GM18861 (cell line): ENCODE measurements at regions not wholly inside any gene's neighbourhood (a gene's known extent, or its start where the extent isn't known, plus 50 kb on each side); places are given as distances from the start of the nearest gene placed in this dataset.

Source experiments
- ATAC-seq: cut with Tn5 transposase; IDR thresholded peaks from one replicate; pipeline ENCODE4 v1.9.1; 2021; ENCODE audit not compliant: unreplicated experiment

DNA sequence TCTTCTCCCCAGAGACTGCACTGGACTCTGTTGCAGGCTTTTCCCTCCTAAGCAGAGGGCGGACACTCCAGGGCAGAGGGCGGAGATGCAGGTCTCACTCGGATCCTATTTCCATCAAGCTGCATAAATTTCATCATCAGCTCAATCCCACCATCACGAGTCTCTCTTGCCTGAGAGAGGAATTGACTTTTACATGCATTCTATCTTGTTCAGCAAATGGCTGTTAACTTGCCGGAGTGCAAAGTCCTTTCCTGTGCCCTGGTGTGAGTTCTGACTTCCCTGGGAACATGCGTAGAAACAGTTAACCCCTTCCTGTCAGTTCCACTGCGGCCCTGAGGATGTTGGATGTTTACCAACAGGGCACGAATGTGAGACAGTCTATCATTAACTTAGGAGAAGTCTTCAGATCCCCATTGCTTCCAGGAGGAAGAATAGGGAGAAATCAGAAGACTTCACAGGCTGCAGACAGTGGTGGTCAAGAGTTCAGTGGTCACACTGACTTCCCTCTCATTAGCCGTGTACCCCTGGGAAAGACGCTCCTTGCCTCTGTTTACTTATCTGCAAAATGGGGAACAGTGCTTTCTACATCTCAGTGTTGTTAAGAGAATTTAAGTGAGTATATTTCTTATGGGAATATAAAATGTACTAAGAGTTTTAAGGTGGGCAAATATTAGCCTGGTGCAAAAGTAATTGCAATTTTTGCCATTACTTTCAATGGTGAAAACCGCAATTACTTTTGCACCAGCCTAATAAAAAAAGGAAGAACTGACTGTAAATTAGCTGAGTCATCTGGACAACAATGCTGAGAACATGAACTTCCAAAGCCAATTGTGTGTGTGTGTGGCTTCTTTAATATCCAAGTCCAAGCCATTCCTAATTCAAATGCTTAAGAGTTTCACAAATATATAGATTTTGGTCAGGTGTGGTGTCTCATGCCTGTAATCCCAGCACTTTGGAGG lies 248.0 kb downstream of the DRD1 start:
- no peak for ATAC-seq

DNA sequence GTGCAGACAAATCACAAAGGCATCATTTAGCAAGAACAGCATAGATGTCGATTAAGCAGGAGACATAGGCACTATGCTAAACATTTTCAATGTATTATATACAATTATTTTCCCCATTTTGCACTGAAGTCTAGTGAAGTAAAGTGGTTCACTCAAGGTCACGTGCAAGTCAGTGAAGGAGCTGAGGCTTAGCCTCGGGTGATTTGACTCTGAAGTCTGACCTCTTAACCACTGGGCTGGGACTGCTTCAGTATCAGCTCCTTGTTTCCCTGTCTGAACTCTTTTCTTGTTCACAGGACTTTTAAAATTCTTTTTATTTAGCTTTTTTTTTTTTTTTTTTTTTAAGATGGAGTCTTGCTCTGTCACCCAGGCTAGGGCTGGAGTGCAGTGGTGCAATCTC lies 262.7 kb downstream of the DRD1 start:
- no peak for ATAC-seq

DNA sequence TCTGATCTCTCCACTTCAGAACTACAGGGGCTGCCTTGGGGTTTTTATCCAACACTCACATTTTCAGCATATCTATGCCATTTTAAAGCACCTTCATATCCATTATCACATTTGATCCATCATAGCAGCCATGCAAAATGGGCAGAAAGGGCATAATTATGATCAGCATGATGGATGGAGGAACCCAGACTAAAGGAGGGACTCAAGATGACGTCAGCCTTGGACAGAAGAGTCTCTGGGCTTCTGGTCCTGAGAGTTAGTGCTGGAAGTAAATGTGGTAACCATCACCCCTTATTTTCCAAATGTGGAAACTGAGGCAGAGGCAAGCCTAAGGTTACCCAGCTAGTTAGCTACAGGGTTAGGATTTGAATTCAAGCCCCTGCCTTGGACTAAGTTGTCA lies 273.1 kb downstream of the DRD1 start:
- ATAC-seq, result no peak

DNA sequence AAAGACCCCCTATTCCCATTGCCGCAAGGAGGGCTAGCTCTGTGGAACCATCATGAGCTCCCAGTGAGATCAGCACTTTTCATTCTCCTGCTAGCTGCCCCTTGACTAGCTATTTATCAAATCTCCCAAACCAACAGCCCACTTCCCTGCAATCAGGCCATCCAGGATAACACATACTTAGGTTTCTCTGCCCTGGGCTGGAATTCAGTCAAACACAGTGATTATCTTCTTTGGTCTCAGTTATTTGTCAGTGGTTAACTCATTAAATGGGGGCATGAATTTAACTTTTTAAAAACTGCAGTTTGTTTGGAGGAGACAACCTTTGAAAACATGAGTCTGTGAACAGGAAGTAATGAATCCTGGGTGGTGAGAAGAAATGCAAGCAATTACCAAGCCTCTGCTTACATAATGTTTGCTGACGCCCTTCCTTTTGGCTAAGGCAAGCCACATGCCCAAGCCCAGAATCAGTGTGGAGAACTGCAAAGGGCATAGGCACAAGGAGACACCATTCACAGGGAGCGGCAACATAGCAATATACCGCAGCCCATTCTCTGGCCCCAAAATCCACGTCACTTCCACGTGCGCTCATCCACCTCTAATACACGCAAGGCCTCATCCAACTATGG lies 275.0 kb downstream of the DRD1 start:
- ATAC-seq, result no peak

DNA sequence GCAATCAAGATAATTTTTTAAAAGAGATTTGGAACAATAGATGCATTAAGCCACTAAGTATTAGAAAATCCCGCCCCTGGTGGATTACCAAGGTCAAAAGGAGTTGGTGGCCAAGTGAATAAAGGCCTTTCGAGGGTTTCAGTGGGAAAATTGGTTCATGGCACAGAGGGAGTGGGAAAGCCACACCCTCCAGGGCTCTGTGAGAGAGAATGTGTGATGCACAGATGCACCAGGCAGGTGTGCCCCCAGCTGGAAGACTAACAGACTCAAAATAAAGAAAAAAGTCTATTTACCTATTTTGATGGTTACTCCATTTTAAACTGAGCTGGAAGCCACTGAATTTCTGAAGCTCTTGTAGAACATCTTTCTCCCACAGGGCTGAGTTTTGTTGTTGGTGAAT lies 278.0 kb downstream of the DRD1 start:
- ATAC-seq, result no peak

DNA sequence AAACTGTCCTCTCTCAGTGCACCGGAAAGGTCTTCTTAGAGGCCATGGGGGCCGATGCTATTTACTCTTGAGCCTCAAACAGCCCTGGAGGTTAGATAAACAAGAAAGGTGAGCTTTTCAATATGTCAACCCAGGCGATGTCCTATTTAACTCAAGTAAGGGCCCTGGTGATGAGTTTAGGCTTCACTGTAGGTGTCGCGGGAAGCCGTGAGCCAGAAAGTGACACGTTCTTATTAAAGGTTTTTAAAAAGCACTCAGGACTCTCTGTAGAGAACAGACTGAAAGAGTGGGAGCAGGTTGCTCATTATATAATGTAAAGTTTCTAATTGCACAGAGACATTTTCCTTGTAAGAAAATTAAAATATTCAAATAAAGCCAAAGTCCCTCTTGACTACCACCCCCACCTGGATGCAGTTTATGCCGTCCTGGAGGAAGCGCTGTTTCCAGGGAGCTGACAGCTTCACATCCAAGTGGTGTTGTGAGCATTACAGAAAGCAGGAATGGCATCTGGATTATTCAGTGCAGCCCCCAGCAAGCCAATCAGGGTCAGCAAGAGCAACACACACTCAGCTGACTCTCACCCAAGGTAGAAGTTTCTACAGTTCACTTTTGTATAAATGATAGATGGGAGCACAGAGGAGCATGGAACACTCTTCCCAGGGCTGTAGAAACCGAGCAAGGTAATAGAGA lies 280.3 kb downstream of the DRD1 start:
- no peak for ATAC-seq

DNA sequence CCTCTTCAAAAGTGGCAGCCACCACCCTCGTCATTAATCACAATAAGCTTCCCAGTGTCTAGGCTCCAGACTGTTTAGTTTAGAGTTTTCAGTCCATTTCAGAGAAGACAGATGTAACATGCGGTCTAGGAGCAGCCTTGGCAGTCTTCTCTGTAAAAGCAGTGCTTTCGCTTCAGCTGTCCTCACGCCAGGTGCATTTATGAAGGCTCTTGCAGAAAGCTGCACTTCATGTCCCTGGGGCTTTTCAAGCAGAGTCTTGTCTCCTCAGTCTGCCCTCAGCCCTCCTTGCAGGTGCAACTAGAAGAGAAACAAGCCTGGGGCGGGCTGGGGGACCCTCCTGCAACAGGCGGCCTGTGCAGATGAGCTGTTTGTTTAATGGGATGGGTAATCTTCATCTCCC lies 281.9 kb downstream of the DRD1 start:
- ATAC-seq, result no peak

DNA sequence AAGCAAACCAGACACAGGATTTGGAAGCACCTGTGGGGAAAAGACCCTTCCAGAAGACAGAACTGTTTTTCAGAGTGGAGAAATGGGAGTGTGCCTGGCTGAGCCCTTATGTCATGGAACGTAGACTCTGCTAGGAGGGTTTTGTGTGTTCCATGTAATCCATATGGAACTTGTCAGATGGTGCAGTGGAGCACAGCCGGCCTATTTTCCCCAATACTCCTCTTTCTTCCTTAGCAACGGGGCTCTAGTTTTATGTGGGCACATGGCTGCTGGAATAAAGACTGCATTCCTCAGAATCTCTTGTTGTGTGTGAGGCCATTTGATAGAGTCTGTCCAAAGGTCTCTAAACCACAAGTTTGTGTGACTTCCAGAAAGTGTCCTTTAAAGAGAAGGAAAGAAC lies 284.0 kb downstream of the DRD1 start:
- ATAC-seq, result no peak

DNA sequence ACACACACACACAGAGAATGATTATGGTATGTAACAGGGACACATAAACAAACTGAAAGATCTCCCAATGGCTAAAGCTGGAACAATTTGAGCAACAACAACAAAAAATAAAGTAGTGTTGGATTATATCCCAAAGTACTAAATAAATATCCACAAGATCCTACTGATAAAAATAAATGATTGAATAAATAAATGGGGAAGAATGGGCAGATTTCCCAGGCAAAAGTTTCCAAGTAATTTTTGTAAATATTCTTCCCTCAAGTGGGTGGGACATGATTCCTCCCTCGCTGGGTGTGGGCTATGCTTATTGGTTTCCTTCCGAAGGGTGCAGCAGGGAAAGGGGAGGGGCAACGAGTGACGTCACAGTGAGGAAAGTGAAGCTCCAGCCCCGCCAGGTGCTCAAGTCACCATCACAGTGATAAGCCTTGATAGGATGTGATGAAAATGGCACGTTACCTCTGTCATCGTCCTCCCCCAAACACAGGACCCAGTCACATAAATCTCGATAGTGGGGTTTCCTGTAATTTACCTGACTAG lies 295.3 kb downstream of the DRD1 start:
- ATAC-seq, result no peak

DNA sequence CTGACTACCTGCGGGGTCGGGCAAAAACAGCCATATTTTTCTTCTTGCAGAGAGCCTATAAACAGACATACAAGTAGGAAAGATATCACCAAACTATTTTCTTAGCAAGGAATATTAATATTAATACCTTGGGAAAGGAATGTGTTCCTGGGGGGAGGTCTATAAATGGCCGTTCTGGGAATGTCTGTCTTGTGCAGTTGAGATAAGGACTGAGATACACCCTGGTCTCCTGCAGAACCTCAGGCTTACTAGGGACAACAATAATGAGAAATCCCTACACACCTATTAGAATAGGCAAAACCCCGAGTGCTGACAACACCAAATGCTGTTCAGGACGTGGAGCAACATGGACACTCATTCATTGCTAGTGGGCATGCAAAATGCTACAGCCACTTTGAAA lies 297.2 kb downstream of the DRD1 start:
- no peak for ATAC-seq

DNA sequence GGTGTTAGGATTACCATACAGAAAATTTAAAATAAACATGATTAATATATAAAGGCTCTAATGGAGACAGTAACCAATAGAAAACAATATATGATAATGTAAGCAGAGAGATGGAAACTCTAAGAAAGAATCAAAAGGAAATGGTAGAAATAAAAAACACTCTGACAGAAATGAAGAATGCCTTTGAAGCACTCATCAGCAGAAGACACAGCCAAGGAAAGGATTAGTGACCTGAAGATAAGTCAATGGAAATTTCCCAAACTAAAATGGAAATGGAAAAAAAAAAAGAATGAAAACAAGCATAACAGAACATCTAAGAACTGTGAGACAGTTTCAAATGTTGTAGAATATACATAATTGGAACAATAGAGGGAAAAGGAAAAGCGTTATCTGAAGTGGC lies 302.6 kb downstream of the DRD1 start:
- ATAC-seq, result no peak

DNA sequence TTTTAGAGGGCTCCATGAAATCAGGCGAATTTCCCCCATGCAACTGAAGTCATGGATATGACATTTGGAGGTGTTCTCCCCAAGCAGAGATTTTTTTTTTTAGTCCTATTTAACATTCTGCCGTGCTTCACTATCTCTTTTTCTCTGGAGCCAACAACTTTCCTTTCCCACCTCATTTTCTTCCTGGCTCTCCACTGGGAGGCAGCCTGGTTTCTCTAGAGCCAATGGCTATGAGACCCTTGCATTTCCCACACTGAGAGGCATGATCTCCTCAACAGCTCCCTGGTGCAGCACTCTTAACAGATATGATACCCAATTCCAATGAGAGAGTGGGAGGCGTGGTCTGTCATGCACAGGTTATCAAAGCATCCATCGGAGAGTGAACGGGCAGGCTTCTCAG lies 310.8 kb downstream of the DRD1 start:
- no peak for ATAC-seq

DNA sequence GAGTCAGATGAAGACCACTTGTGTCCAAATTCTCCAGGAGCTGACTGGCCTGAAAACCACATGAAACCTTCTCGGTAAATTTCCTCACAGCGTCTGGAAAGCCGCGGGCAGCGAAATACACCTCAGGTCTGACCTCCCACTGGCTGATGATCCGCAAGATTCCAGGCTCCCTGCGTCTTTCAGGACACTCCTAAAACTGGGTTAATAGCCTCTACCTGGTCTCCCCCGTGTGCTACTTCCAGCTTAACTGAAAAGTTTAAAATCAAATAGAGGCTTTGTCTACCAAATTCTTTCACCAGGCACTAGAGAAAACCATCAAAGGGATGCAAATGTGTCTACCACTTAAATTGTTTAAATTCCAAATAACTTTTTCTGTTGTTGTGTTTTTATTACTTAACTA lies 312.6 kb downstream of the DRD1 start:
- ATAC-seq, result no peak

DNA sequence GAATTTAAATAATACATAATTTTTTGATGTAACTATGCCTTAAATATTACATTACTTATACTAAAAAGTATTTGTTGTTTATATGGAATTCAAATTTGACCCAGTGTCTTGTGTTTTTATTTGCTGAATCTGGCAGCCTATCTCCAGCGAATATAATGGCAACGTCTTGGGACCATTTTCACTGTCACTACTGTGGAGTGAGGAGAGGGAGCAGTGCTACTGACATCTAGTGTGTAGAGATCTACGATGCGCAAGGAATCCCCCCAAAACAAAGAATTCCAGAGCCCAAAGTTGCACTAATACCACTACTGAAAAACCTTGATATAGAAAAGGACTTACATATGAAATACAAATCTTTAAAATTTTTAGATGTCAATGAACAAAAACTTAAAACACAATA lies 314.4 kb downstream of the DRD1 start:
- no peak for ATAC-seq

DNA sequence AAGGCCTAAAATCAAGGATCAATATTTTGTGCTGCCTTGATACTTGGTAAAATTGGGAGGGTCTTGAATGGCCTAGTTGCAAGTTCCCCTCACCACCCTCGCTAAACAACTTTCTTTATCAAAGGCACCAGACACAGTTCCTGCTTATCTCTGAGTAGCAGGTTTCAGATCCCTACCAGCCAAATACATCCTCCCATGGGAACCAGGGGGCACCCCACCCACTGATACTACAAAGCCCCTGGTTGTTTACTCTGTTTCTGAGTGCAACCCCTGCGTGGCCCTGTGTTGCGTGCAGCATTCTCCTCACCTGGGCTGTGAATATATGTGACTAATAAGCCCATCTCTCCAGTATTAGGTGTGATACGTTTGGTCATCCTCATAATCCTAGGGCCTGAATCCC lies 314.9 kb downstream of the DRD1 start:
- ATAC-seq, result no peak

DNA sequence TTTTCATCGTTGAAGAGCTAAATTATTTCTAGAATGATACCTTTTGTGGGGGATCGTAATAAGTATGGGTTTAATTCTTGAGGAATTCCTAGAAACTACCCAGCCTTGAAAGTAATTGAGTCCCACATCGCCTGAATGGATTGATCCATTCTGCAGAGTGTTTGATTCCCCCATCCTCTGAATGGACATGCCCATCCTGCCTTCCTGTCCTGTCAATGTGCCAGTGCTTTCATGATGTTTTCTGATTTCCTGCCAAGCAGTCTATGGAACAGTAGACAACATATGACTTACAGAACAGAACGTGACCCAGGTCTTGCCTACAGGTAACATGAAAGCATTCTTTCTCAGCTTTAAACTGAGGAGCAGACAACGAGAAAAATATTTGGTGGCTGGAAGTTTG lies 319.2 kb downstream of the DRD1 start:
- ATAC-seq, result no peak

DNA sequence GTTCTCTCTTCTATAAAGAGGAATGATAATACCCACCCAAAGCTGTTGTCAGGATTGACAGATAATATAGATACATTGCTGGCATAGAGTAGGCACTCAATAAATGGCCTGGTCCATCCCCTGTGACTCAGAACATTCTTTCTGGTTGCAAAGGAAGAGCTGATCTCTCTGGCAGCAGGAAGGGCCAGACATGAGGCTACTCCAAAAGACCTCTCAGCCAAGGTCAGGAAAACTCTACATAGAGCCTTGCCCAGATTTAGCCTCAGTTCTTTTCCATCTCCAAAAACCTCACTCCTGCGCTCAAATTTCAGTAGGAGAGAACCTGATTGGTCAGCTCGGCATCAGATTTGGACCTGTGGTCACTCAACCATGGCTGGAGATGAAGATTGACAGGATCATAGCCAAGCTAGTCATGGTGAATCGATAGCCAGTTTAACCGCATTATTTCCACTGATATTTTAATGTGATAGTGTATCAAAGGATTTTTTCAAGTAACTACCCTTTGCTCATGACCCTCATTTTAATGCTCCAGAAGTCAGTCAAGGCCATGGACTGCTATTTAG lies 319.6 kb downstream of the DRD1 start:
- no peak for ATAC-seq

DNA sequence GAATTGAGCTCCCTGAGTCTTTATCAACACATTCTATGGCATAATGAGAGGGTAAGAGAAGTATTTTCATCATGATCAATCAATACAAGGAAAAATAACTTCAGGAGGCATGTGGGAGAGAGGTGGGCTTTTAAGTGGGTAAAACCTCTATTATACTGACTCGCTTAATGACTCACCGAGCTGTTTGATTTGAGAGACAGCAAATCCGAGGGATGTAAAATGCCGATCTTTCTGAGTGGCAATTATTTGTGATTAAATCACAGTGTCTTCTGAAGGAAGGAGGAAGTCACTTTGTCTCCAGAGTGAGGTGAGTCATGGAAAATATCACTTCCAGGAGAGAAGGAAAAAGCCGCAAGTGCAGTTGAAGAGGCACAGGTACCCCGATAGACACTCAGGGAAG lies 320.4 kb downstream of the DRD1 start:
- no peak for ATAC-seq

DNA sequence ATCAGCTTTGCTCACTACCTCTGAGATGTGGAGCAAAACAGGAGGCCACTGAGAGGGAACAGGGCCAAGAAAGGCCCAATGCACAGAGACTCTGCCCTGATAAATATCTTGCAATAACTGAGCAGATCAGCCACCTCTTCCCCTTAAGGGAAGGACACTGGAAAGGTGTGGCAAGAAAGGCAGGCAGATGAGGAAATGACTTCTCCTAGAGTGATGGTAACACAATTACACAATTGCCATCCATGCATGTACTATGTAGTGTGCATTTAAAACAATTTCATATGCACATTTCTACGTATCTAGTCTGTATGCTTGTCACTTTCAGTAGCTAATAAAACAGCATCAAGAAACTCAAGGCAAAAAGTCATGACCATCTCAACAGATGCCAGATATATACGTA lies 322.5 kb downstream of the DRD1 start:
- no peak for ATAC-seq

DNA sequence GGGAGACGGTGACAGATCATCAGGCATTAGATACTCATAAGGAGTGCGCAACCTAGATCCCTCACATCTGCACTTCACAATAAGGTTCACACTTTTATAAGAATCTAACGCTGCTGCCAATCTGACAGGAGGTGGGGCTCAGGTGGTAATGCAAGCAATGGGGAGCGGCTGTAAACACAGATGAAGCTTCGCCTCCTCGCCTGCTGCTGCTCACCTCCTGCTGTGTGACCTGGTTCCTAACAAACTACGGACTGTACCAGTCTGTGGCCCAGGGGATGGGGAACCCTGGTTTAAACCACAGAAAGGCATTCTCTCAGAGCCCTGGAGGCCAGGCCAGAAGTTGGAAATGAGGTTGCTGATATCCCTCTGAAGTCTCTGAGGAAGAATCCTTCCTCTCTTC lies 323.6 kb downstream of the DRD1 start:
- ATAC-seq, result no peak

DNA sequence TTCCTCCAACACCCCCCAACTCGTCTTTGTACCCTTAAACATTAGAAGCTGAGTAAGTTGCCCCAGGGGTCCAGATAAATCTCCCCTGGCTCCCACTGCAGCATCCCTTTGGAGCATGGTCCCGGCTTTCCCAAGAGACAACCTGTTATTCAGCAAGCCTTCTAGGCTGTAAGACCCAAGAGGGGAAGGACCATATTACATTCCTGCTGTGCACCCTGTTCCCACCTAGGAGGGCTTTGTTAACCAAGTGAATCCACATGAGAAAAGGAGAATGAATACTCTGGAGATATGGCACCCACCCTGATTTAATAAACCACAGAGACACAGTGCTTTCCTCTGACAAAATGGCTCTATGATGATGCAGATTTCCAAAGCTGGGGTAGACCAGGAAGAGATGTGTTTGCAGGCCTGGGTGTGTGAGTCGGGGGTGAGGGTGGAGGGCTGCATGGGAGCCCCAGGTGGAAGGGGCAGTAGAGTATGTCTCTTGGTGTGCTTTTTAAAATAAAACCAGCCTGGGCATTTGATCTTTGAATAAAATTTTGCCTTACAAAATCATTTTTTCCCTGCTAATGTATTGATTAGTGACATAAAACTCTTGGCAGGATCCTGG lies 325.2 kb downstream of the DRD1 start:
- no peak for ATAC-seq
